ENCODE measurements at regions not wholly inside any gene's neighbourhood (a gene's known extent, or its start where the extent isn't known, plus 50 kb on each side); places are given as distances from the start of the nearest gene placed in this dataset.
"Not testable (repeated sequence)": the region's sequence is repeated elsewhere in the genome, so short reads cannot be mapped to it uniquely, and the experiment has no call there.

GRCh38 chr16:70014915-70015314 is 63.8 kb downstream of the CLEC18A start:
- H3K36me3 ChIP-seq; H3K4me1 ChIP-seq (ENCODE audit: low read depth); H3K4me3 ChIP-seq; H3K9me3 ChIP-seq (ENCODE audit: low read depth); H3K27me3 ChIP-seq; H3K27ac ChIP-seq: not testable (repeated sequence)
- DNase-seq (ENCODE audit: low read depth in 1 of 2, low spot score in 1 of 2): peak in 1 of 2 donors; percentile 46

GRCh38 chr16:70016751-70017150 is 65.6 kb downstream of the CLEC18A start:
- H3K27me3 ChIP-seq; H3K9me3 ChIP-seq (ENCODE audit: low read depth); DNase-seq (ENCODE audit: low read depth in 1 of 2, low spot score in 1 of 2); H3K4me1 ChIP-seq (ENCODE audit: low read depth); H3K4me3 ChIP-seq; H3K36me3 ChIP-seq; H3K27ac ChIP-seq: not testable (repeated sequence)

- Histone ChIP-seq H3K27ac (no peak overlapping the region), H3K9me3 (ENCODE audit: low read depth) (no peaks in the 10 kb centered on the region), H3K4me3 (no peak overlapping the region), H3K36me3 (peaks cover 9% of the 10 kb centered on the region), H3K27me3 (no peaks in the 10 kb centered on the region), H3K4me1 (ENCODE audit: low read depth) (no peaks in the 10 kb centered on the region)
- no peak for TF ChIP-seq CTCF (IDR thresholded peaks at IDR 0.05; ENCODE audit: low read depth, low read length)
- DNase-seq (ENCODE audit: low read depth in 1 of 2, low spot score in 1 of 2): peak; percentile 2 to 68
Observed at GRCh38 chr16:70018254-70018653, 67.1 kb downstream of the CLEC18A start.

GRCh38 chr16:70023207-70023606 is 72.1 kb downstream of the CLEC18A start:
- H3K4me1 ChIP-seq (ENCODE audit: low read depth); H3K27me3 ChIP-seq; H3K27ac ChIP-seq; H3K9me3 ChIP-seq (ENCODE audit: low read depth); H3K36me3 ChIP-seq; H3K4me3 ChIP-seq: not testable (repeated sequence)
- DNase-seq (ENCODE audit: low read depth in 1 of 2, low spot score in 1 of 2): peak in 1 of 2 donors; percentile 8

GRCh38 chr16:70023956-70024355 is 72.8 kb downstream of the CLEC18A start:
- H3K27ac ChIP-seq; H3K4me3 ChIP-seq; H3K9me3 ChIP-seq (ENCODE audit: low read depth); H3K27me3 ChIP-seq; H3K4me1 ChIP-seq (ENCODE audit: low read depth); H3K36me3 ChIP-seq; DNase-seq (ENCODE audit: low read depth in 1 of 2, low spot score in 1 of 2): not testable (repeated sequence)

- not testable (repeated sequence) for H3K27ac ChIP-seq; H3K9me3 ChIP-seq (ENCODE audit: low read depth); H3K27me3 ChIP-seq; H3K4me1 ChIP-seq (ENCODE audit: low read depth); H3K4me3 ChIP-seq
- peak in 1 of 2 donors; percentile 68 for DNase-seq (ENCODE audit: low read depth in 1 of 2, low spot score in 1 of 2)
- peaks cover 11% of the 10 kb centered on the region for H3K36me3 ChIP-seq
Observed at GRCh38 chr16:70026165-70026854, 75.2 kb downstream of the CLEC18A start.

GRCh38 chr16:70032906-70033305 is 81.2 kb upstream of the PDPR start:
- H3K4me1 ChIP-seq (ENCODE audit: low read depth); H3K4me3 ChIP-seq; H3K9me3 ChIP-seq (ENCODE audit: low read depth); H3K27me3 ChIP-seq; H3K36me3 ChIP-seq; DNase-seq (ENCODE audit: low read depth in 1 of 2, low spot score in 1 of 2); H3K27ac ChIP-seq: not testable (repeated sequence)

- H3K27ac ChIP-seq; DNase-seq (ENCODE audit: low read depth in 1 of 2, low spot score in 1 of 2); H3K4me1 ChIP-seq (ENCODE audit: low read depth); H3K36me3 ChIP-seq; H3K4me3 ChIP-seq; H3K27me3 ChIP-seq; H3K9me3 ChIP-seq (ENCODE audit: low read depth): not testable (repeated sequence)
Observed at GRCh38 chr16:70037913-70038312, 76.2 kb upstream of the PDPR start.

DNA sequence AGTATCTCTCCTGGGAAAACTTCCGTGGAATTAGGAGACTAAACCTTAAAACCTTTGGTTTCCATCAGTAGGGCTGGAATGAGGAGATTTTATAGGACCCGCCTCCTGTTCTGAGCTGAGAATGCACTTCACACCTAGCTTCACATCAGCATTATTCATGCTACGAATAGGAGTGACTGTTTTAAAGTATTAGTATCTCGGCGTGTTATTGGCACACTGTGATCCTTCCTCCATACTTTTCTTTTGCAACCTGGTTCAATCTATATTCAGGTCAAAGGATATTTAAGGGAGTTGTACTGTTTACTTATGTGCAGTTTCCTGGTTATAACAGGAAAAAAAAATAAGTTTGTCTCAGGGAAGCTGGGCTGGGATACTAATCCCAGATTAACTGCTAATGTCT is 73.6 kb upstream of the PDPR start:
- H3K27ac ChIP-seq; H3K4me3 ChIP-seq; H3K36me3 ChIP-seq; H3K4me1 ChIP-seq (ENCODE audit: low read depth); DNase-seq (ENCODE audit: low read depth in 1 of 2, low spot score in 1 of 2); H3K27me3 ChIP-seq; H3K9me3 ChIP-seq (ENCODE audit: low read depth): not testable (repeated sequence)

GRCh38 chr16:70043538-70044067 is 70.5 kb upstream of the PDPR start:
- DNase-seq (ENCODE audit: low read depth in 1 of 2, low spot score in 1 of 2); H3K4me1 ChIP-seq (ENCODE audit: low read depth); H3K36me3 ChIP-seq; H3K4me3 ChIP-seq; H3K9me3 ChIP-seq (ENCODE audit: low read depth); H3K27me3 ChIP-seq; H3K27ac ChIP-seq: not testable (repeated sequence)

GRCh38 chr16:70046560-70046959 is 67.6 kb upstream of the PDPR start:
- not testable (repeated sequence) for H3K4me1 ChIP-seq (ENCODE audit: low read depth); H3K27ac ChIP-seq; H3K36me3 ChIP-seq; H3K9me3 ChIP-seq (ENCODE audit: low read depth); DNase-seq (ENCODE audit: low read depth in 1 of 2, low spot score in 1 of 2); H3K27me3 ChIP-seq; H3K4me3 ChIP-seq

DNA sequence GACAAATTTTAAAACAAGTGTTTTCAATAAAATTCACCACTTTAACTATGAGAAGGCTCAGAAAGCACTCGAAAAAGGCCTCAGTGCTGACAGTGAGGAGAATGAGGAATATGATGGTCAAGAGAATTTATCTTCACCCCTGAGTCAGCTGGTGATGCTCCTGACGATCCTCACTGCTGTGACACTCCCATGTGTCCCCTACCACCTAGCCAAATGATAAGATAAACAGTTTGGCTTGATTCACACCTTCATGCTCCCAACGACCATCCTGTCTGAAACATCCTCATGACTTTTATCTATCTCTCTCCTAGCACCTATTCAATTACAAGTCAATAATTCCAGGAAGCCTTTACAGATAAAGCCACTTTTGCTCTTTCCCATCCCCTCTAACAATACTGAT is 66.0 kb upstream of the PDPR start:
- H3K4me1 ChIP-seq (ENCODE audit: low read depth); H3K36me3 ChIP-seq; H3K9me3 ChIP-seq (ENCODE audit: low read depth): not testable (repeated sequence)

GRCh38 chr16:70058056-70058455 is 56.1 kb upstream of the PDPR start:
- not testable (repeated sequence) for H3K4me1 ChIP-seq (ENCODE audit: low read depth); H3K36me3 ChIP-seq; DNase-seq (ENCODE audit: low read depth in 1 of 2, low spot score in 1 of 2); H3K9me3 ChIP-seq (ENCODE audit: low read depth); H3K27ac ChIP-seq; H3K27me3 ChIP-seq; H3K4me3 ChIP-seq

More for the DNA sequence above, 66.0 kb upstream of the PDPR start:
- H3K27me3 ChIP-seq; H3K4me3 ChIP-seq; H3K27ac ChIP-seq; DNase-seq (ENCODE audit: low read depth in 1 of 2, low spot score in 1 of 2): not testable (repeated sequence)

DNA sequence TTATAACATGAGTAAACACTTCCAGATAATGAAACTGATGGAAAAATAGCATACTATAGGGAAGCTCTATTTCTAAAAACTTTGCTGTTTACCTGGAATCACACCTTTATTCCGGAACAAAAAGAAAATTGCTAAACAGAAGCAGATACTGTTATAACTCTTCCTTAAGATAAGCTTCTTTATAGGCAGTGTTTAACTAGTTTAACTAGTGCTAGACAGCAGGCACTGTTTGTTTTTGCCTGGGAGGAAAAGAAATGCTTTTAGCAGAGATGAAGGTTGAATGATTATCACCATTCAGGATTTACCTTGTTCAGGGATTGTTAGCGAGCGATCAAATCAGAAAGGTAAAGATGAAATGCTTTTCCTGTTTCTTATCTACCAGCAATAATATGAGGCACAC is 54.7 kb upstream of the PDPR start:
- not testable (repeated sequence) for H3K27me3 ChIP-seq; DNase-seq (ENCODE audit: low read depth in 1 of 2, low spot score in 1 of 2); H3K27ac ChIP-seq; H3K9me3 ChIP-seq (ENCODE audit: low read depth); H3K4me3 ChIP-seq; H3K4me1 ChIP-seq (ENCODE audit: low read depth); H3K36me3 ChIP-seq
